Fibroblast of lung (primary cell): ENCODE measurements at regions not wholly inside any gene's neighbourhood (a gene's known extent, or its start where the extent isn't known, plus 50 kb on each side); places are given as distances from the start of the nearest gene placed in this dataset.

Experiments
- CTCF ChIP-seq, 2 donors: IDR thresholded peaks in 1 of 2; conservative IDR thresholded peaks in 1 of 2; 1 replicate in 1 of 2; 2 replicates in 1 of 2; pipeline ENCODE4 v1.5.1; 2011 to 2012; ENCODE audit warnings: low read length in 2 of 2, control low read depth in 1 of 2, inconsistent platforms in 1 of 2, low read depth in 1 of 2, mild to moderate bottlenecking in 1 of 2
- EZH2 ChIP-seq: IDR thresholded peaks from 2 replicates; pipeline ENCODE4 v1.5.1; 2012; ENCODE audit warnings: low read length, control low read depth, mild to moderate bottlenecking; ENCODE audit errors: missing control alignments

- no peak for TF ChIP-seq CTCF (conservative IDR thresholded peaks at IDR 0.05 in 1 of 2, IDR thresholded peaks at IDR 0.05 in 1 of 2; ENCODE audit: low read depth in 1 of 2, low read length in 2 of 2)
- TF ChIP-seq EZH2, result no peak
Measured at GRCh38 chr3:184459355-184459754, 79.5 kb downstream of the CHRD start.
